Adrenal gland (tissue), 9 donors: ENCODE measurements at regions not wholly inside any gene's neighbourhood (a gene's known extent, or its start where the extent isn't known, plus 50 kb on each side); places are given as distances from the start of the nearest gene placed in this dataset.
"Not testable (repeated sequence)": the region's sequence is repeated elsewhere in the genome, so short reads cannot be mapped to it uniquely, and the experiment has no call there.

ENCODE experiments used
- DNase-seq, 7 donors: peaks; one replicate each; pipeline ENCODE4 v3.0.0-alpha.2; 2019 to 2020
- H3K27ac ChIP-seq, 5 donors: fragments of 200-600 bp; sonication (generic) in 4 of 5; 1 replicate in 3 of 5; 2 replicates in 2 of 5; pipeline versions ENCODE4 v1.5.1 to v1.8.0; 2016 to 2020; ENCODE audit warnings: mild to moderate bottlenecking in 1 of 5
- H3K27me3 ChIP-seq: fragments of 200-600 bp; 2 replicates; pipeline ENCODE4 v1.8.0; 2021
- H3K36me3 ChIP-seq, 2 donors: fragments of 200-600 bp; replicated peaks in 1 of 2; 1 replicate in 1 of 2; 2 replicates in 1 of 2; pipeline versions ENCODE4 v1.5.1 to v1.8.0; 2018 to 2022
- H3K4me1 ChIP-seq, 2 donors: fragments of 200-600 bp; replicated peaks in 1 of 2; 1 replicate in 1 of 2; 2 replicates in 1 of 2; pipeline versions ENCODE4 v1.5.1 to v1.8.0; 2018 to 2021
- H3K4me3 ChIP-seq, 4 donors: fragments of 200-600 bp; sonication (generic) in 3 of 4; one replicate each; pipeline ENCODE4 v1.5.1; 2016 to 2018
- H3K9me3 ChIP-seq, 3 donors: fragments of 200-600 bp; sonication (generic) in 1 of 3; replicated peaks in 1 of 3; 1 replicate in 2 of 3; 2 replicates in 1 of 3; pipeline versions ENCODE4 v1.5.1 to v1.8.0; 2016 to 2021
- CTCF ChIP-seq, 6 experiments: fragments of 450-650 bp in 4 of 6; fragments of 200-600 bp in 2 of 6; sonication (generic) in 1 of 6; IDR thresholded peaks; 1 replicate in 5 of 6; 2 replicates in 1 of 6; pipeline versions ENCODE4 v1.5.1 to v1.8.0; 2016 to 2021; ENCODE audit warnings: antibody characterized with exemption in 6 of 6, mild to moderate bottlenecking in 2 of 6, moderate library complexity in 1 of 6
- POLR2A ChIP-seq, 2 donors: fragments of 450-650 bp; IDR thresholded peaks; one replicate each; pipeline ENCODE4 v1.6.1; 2017; ENCODE audit warnings: antibody characterized with exemption in 2 of 2, mild to moderate bottlenecking in 2 of 2, moderate library complexity in 1 of 2
- WGBS, 4 donors: extraction: QIAGEN DNeasy Blood & Tissue Kit in 2 of 4; methylation state at CpG; one replicate each; pipeline versions ENCODE4 v1.1.5 to v1.1.7; 2013 to 2017; 5-methylcytosine and 5-hydroxymethylcytosine counted together
- intact Hi-C, 2 donors: fragments of 100-400 bp; cut with DNase I; formaldehyde crosslinking; loops; one replicate each; pipeline versions ENCODE4 v1.14.1 to v1.15.0; 2022 to 2023
- donor health status: healthy with polysubstance abuse.
- donor health status: Bipolar disorder and iron deficiency.
- donor health status: DM: yes; HTN: yes; CAD: no.
- donor health status: DM: no; HTN: no; CAD: no.
- donor health status: DM: no; HTN: no; CAD: no.

- Histone ChIP-seq H3K4me3 (no peak overlapping the region), H3K27ac (no peak overlapping the region), H3K27me3 (no peaks in the 10 kb centered on the region), H3K4me1 (no peaks in the 10 kb centered on the region), H3K36me3 (no peaks in the 10 kb centered on the region), H3K9me3 (no peaks in the 10 kb centered on the region)
- intact Hi-C loops = no loop called here
- DNase-seq = no peak
- no peak for TF ChIP-seq CTCF (IDR thresholded peaks at IDR 0.05)
- TF ChIP-seq POLR2A (IDR thresholded peaks at IDR 0.05) = no peak
These were observed 154.8 kb upstream of the DAB1 start for GRCh38 chr1:57578680-57579079.

- Histone ChIP-seq H3K4me3 (no peak overlapping the region), H3K36me3 (no peaks in the 10 kb centered on the region), H3K27ac (no peak overlapping the region), H3K9me3 (no peaks in the 10 kb centered on the region), H3K27me3 (no peaks in the 10 kb centered on the region), H3K4me1 (no peaks in the 10 kb centered on the region)
- 33 to 52% (median 41%) methylated on average over 2 of the region's 2 CpGs for WGBS, 4 donors
- no peak for DNase-seq
- intact Hi-C loops = no loop called here
- no peak for TF ChIP-seq CTCF (IDR thresholded peaks at IDR 0.05)
- TF ChIP-seq POLR2A (IDR thresholded peaks at IDR 0.05) = no peak
These were observed 154.2 kb upstream of the DAB1 start for GRCh38 chr1:57578099-57578498.

- WGBS, 4 donors = 66 to 82% (median 77%) methylated on average over 6 of the region's 6 CpGs
- TF ChIP-seq CTCF (IDR thresholded peaks at IDR 0.05) (no peak), POLR2A (IDR thresholded peaks at IDR 0.05) (no peak)
- intact Hi-C loops = no loop called here
These were observed 152.9 kb upstream of the DAB1 start for GRCh38 chr1:57576756-57577155.

GRCh38 chr1:57572016-57572415 lies 148.2 kb upstream of the DAB1 start:
- Histone ChIP-seq H3K9me3 (no peaks in the 10 kb centered on the region), H3K4me3 (no peak overlapping the region), H3K27ac (no peak overlapping the region), H3K27me3 (no peaks in the 10 kb centered on the region), H3K36me3 (no peaks in the 10 kb centered on the region), H3K4me1 (no peaks in the 10 kb centered on the region)
- 79 to 93% (median 88%) methylated on average over 4 of the region's 4 CpGs for WGBS, 4 donors
- TF ChIP-seq POLR2A (IDR thresholded peaks at IDR 0.05) = no peak
- TF ChIP-seq CTCF (IDR thresholded peaks at IDR 0.05) = no peak
- intact Hi-C loops = no loop called here
- no peak for DNase-seq

More at GRCh38 chr1:57576756-57577155, 152.9 kb upstream of the DAB1 start:
- H3K36me3 ChIP-seq = no peaks in the 10 kb centered on the region
- H3K9me3 ChIP-seq = no peaks in the 10 kb centered on the region
- H3K27ac ChIP-seq = no peak overlapping the region
- no peak for DNase-seq
- no peak overlapping the region for H3K4me3 ChIP-seq
- no peaks in the 10 kb centered on the region for H3K27me3 ChIP-seq
- no peaks in the 10 kb centered on the region for H3K4me1 ChIP-seq

- H3K4me1 ChIP-seq, H3K27ac ChIP-seq, H3K36me3 ChIP-seq, DNase-seq, intact Hi-C loops, H3K27me3 ChIP-seq, H3K4me3 ChIP-seq, H3K9me3 ChIP-seq: not testable (repeated sequence)
- 82 to 85% (median 84%) methylated on average over 3 of the region's 3 CpGs for WGBS, 4 donors
These were observed 134.2 kb upstream of the DAB1 start for GRCh38 chr1:57558066-57558465.
